IPS-18c (cell line): ENCODE measurements at regions not wholly inside any gene's neighbourhood (a gene's known extent, or its start where the extent isn't known, plus 50 kb on each side); places are given as distances from the start of the nearest gene placed in this dataset.

ENCODE experiments used
- H3K4me3 ChIP-seq: 2 replicates; pipeline ENCODE4 v1.7.0; 2013; ENCODE audit warnings: low read depth, mild to moderate bottlenecking, low read length, moderate library complexity; ENCODE audit not compliant: insufficient read depth
- H3K9me3 ChIP-seq: one replicate; pipeline ENCODE4 v1.6.1; 2013; ENCODE audit warnings: mild to moderate bottlenecking, low read length, moderate library complexity; ENCODE audit not compliant: control insufficient read depth, insufficient read depth

DNA sequence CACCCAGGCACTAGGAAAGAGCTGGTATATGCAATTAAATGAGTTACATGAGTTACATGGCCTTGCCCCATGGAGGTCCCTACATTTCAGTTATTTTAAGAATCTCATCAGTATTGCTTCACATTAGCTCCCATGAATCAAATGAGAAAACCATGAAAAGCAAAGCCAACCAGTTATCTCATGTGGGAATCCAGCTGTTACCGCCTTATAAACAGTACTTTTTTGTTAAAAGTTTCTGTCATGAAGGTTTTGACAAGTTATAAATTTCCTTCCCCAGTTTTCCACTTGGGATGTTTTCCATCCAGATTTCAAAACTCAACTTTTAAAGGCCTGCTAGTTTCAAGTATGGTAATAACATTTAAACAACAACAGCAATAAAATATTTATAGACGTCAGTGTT lies 544.8 kb downstream of the NUF2 start:
- H3K9me3 ChIP-seq, result no peaks in the 10 kb centered on the region
- no peak overlapping the region for H3K4me3 ChIP-seq

DNA sequence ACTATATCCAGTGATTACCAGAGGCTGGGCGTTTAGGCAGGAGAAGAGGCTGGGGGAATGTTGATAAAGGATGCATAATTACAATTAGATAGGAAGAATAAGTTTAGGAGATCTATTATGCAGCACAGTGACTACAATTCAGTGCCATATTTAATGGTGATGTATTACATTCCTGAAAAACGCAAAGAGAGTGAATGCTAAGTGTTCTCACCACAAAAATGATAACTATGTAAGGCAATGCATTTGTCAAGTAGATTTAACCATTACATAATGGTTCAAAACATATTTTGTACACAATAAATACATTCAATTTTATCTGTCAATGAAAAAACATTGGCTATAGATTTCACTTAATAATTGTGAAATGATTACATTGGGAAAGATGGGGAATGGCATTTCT lies 548.9 kb downstream of the NUF2 start:
- H3K4me3 ChIP-seq, result no peak overlapping the region

DNA sequence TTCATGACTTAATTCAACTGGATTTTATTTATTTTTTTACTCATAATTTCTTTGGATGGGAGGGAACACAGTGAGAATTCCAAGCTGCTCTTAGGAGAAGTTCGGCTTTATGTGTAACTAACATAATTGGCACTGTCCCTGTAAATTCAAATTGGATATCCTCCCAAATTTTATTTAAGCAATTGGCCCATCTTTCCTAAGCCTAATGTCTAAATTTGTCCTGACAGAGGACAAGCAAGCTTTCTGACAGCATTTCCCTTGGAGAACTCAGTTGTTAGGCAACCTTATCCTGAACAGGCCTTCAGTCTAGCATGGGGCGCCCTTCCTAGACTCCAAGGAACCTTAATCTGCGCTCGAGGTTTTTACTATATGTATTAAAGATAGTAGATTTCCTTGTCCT lies 550.3 kb downstream of the NUF2 start:
- no peak overlapping the region for H3K4me3 ChIP-seq
- H3K9me3 ChIP-seq, result no peaks in the 10 kb centered on the region

More for the DNA sequence above, 548.9 kb downstream of the NUF2 start:
- no peaks in the 10 kb centered on the region for H3K9me3 ChIP-seq

DNA sequence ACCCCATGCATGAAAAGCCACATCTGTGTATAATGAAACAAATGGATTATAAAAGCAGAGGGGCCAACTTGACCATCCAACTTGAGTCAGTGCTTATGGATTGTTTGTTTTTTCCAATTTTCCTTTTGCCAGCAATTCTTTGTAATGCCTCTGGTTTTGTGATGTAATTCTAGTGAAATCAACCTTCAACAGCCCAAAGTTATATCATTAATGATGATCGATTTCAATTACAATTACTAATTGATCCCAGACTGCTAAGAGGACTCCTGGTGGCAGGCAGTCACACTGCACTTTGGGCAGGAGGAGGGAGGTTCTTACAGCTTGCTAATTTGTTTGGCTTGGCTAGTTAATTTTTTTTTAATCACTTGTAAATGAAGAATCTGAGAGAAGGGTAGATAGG lies 552.3 kb downstream of the NUF2 start:
- Histone ChIP-seq H3K4me3 (no peak overlapping the region), H3K9me3 (no peaks in the 10 kb centered on the region)

DNA sequence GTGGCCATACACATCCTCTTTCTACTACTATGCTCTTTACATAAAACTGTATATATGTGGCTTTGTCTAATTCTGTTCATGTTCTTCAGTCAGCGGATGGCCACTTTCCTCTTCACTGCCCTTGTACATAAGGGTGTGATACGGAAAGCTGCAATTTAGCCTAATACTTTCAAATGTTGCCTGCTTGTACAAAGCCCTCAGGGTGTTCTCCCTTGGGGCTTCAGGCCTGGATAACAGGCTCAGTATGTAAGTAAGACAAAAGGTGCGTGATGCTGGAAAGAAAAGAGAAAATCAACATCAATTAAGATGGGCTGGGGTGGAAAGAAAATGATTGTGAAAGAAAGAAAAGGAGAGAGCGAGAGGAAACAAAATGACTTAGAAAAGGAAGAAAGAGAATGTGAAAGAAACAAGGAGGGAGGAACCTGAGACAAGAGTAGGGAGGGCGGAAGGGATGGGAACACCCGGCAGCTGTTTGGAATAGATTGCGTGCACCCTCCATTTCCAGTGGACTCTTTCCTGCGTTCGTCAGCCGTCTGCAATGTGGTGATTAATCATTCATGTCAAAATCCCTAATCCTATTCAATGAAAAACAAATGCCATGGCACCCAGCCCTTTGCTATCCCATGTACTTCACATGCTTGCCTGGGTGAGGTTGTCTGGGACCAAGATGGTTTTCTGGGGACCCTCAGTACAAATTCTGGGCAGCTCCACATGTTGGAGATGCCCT lies 553.6 kb downstream of the NUF2 start:
- Histone ChIP-seq H3K9me3 (no peaks in the 10 kb centered on the region), H3K4me3 (no peak overlapping the region)

DNA sequence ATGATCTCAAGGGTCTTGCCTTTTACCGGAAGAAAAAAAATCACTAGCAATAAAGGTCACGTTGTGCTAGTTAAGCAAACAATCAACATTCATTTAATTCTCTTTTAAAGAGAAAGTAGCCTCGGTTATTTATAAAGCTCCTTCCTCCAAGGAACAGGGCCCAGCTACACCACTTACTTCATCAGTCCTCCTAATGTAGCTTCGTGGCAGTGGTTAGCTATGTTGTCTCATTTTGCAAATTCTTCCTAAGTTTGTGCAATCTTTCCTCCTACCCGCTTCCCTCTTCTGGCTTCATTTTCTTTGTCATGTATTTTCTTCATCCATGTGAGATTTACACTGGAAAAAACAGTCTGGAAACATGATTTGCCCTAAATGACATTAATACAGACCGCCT lies 554.2 kb downstream of the NUF2 start:
- no peak overlapping the region for H3K4me3 ChIP-seq
- no peaks in the 10 kb centered on the region for H3K9me3 ChIP-seq

DNA sequence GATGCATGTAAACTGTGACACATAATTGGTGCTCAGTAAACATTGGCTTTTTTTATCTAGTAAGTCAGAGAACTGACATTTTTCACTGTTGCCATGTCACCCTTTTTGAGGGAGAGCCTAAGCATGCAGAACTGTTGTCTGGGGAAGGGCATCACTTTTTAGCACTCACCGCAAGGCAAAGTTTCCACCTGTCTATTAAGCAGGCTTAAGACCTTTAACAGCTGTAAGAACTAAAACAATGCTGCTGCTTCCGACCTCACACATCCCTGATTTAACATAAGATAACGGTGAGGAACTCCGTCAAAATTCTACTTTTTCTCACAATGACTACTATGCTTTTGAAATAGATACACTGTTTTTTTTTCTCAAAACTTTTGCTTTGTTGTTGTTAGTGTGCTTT lies 554.8 kb downstream of the NUF2 start:
- Histone ChIP-seq H3K9me3 (no peaks in the 10 kb centered on the region), H3K4me3 (no peak overlapping the region)

DNA sequence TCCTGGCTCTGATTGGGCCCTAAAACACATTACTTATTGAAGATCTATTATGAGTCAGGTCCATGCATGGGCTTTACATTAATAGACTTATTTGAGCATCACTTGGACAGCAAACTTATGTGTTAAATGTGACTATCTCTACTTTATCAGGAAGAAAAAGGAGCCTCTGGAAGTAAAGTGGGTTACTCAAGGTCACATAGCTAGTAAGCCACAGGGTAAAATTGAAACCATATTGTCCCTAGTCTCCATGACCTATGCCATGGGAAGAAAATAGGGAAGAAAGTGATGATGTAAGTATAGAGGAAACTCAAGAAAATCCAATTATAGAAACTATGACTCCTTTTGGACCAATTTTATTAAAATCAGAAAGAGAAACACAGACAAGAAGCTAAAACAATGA lies 555.3 kb downstream of the NUF2 start:
- H3K4me3 ChIP-seq, result no peak overlapping the region
- no peaks in the 10 kb centered on the region for H3K9me3 ChIP-seq

DNA sequence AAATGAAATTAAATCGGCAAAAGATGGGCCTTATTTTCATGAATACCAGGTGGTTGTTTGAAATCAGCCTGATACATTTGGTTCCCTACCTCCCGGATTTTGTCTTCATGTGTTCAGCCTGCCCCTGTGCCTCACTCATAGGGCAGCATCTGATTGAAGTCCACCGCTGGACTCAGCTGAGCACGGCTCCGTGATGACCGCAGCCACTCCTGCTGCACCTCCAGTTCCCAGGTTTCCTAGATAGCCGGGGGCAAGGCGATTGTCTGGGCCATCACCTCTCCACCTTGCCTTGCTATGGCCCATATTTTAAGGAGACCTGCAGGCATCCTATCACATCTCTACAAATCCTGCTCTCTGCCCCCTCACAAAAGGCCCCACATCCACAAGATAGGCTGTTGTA lies 563.8 kb downstream of the NUF2 start:
- peaks cover 3% of the 10 kb centered on the region for H3K9me3 ChIP-seq
- no peak overlapping the region for H3K4me3 ChIP-seq

DNA sequence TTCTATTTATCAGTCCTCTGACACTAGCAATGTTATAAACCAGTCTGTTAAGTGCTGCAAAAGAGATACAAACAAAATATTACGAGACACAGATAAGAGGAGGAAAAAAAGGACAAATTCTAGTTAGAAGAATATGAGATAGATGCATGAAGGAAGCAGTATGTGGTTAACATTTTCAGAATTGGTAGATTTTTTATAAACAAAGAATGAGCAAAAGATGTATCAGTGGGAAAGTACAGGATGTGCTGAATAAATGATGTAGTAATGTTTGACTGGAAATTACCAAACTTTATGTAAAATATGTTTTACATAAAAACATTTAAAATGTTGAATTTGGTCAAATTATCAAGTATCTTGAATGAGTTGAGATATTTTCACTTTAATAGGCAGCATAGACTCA lies 574.2 kb downstream of the NUF2 start:
- no peaks in the 10 kb centered on the region for H3K9me3 ChIP-seq

DNA sequence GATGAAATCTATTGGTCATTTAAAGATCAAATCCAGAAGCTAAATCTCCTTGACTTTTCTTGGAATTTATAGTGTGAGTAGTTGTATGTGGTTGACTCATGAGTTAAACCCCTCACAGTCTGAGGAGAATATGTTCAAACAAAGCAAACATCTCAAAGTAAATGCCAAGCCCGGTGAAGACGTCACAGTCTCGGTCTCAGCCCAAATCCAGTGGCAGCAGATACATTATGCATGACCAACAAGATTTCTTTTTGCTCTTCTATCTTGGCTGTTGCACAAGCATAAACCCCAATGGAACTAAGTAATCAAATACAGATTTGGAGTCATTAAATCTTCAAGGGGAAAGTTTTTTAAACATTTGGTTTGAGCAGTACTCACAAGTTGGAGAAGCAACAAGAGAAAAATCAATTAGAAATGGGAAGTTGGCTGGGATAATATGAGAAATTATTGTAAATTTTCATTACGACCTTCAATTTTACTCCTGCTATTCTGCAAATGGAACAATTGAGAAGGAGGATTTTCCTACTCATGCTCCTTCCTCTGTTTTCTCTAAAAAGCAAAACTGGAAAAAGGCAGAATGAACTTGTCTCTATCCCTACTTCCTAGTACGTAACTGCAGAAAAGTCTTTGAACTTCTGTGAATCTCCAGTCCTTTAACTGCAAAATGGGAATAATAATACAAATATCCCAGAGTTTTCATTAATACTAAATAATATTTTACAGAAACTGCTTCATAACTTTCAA lies 575.8 kb downstream of the NUF2 start:
- Histone ChIP-seq H3K9me3 (no peaks in the 10 kb centered on the region), H3K4me3 (no peak overlapping the region)

More for the DNA sequence above, 574.2 kb downstream of the NUF2 start:
- H3K4me3 ChIP-seq, result no peak overlapping the region

DNA sequence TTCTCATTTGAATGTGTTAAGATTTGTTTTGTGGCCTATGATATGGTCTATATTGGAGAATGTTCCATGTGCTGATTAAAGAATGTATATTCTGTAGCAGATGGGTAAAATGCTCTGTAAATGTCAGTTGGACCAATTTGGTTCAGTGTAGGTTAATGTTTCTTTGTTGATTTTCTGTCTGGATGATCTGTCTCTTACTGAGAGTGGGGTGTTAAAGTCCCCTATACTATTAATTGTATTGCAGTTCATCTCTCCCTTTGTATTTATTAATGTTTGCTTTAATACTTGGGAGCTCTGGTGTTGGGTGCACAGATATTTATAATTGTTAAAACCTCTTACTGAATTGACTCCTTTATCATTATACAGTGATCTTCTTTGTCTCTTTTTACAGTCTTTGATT lies 584.5 kb downstream of the NUF2 start:
- H3K9me3 ChIP-seq, result no peaks in the 10 kb centered on the region
- no peak overlapping the region for H3K4me3 ChIP-seq

DNA sequence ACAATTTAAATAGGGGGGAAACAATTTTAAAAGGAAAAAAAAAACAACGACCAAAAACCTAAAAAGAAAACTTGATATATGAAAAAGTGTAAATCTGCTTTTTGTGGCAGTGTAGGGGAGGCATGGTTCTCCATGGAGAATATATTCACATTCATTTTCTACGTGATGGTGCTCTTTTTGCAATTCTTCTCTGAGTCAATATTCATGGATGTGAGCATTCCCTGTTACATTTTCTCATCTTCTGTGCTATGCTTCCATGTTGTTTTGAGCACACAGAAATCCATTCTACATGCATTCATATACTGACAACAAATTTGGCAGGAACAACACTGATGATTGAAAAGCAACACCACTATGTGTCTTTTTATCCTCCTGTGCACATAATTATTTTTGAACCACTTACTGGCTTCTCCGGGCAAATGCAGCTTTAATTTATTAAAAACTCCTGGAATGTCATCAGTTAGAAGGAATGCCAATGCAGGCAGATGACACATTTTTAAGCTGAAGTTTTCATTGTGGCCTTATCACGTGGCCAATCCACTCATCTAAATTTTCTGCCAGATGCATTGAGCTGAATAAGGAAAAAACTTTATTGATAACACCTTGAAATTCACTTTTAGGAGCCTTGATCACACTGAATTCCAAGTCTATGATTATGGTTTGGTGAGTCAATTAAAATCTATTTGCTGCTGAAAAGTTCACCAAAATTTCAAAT lies 590.6 kb downstream of the NUF2 start:
- Histone ChIP-seq H3K4me3 (no peak overlapping the region), H3K9me3 (no peaks in the 10 kb centered on the region)

DNA sequence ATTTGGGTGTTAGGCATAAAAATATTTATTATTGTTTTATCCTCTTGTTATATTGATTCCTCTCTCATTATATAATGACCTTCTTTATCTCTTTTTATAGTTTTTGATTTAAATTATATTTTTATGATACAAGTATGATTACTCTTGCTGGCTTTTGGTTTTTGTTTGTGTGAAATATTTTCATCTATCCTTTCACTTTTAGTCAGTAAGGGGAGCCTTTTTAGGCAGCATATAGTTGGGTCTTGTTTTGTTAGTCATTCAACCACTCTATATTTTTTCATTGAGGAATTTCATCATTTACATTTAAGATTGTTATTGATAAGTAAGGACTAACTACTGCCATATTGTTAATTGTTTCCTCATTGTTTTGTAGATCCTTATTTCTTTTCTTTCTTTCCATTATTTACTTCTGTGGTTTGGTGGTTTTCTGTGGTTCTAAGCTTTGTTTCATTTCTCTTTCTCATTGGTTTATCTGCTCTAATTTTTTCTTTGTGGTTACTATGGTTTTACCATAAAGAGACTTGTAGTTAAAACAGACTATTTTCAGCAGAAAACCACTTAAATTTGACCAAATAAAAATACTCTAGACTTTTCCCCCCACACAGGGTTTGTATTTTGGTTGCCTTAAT lies 593.1 kb downstream of the NUF2 start:
- Histone ChIP-seq H3K9me3 (no peaks in the 10 kb centered on the region), H3K4me3 (no peak overlapping the region)

DNA sequence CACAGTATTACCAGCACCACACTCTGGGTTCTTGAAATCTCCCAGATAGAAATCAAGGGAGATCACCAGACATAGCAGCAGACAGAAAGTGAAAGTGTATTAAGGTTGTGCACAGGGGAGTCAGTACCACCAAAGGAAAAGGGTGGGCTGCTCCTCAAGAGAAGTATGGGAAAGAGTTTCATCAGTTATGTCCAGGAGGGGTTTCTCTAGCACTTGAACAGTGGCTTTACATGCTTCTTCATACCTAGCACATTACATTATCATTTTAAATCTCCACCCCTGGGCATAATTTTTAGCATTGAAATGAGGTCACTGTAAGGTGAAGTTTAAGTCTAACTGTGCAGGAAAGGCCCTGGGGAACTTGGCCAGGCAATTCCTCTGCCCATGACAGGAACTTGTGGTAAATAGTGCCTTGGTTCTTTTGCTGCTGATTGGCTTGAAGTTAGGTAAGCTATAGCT lies 601.0 kb downstream of the NUF2 start:
- no peak overlapping the region for H3K4me3 ChIP-seq

DNA sequence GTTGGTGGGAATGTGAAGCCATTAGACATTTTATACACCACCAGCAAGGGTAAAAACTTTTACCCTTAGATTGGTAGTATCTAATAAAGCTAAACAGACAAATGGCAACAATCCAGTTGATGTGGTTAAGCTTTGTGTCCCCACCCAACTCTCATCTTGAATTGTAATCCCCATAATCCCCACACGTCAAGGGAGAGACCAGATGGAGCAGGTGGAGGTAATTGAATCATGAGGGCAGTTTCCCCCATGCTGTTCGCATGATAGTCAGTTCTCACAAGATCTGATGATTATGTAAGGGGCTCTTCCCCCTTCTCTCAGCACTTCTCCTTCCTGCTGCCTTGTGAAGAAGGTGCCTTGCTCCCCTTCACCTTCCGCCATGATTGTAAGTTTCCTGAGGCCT lies 602.3 kb downstream of the NUF2 start:
- Histone ChIP-seq H3K4me3 (no peak overlapping the region), H3K9me3 (no peaks in the 10 kb centered on the region)

More for the DNA sequence above, 601.0 kb downstream of the NUF2 start:
- no peaks in the 10 kb centered on the region for H3K9me3 ChIP-seq

DNA sequence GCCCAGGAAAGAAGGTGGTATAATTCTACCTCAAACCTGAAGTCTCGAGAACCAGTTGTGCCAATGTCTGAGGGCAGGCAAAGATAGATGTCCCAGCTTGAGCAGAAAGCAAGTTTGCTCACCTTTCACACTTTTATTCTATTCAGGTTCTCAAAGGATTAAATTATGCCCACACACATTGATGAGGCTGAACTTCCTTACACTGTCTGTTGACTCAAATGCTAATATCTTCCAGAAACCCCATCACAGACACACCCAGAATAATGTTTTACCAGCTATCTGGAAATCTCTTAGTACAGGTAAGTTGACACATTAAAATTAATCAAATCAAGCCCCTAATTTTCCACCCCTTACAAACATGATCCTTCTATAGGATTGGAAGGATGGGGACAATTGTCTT lies 605.7 kb downstream of the NUF2 start:
- no peaks in the 10 kb centered on the region for H3K9me3 ChIP-seq
- H3K4me3 ChIP-seq, result no peak overlapping the region

DNA sequence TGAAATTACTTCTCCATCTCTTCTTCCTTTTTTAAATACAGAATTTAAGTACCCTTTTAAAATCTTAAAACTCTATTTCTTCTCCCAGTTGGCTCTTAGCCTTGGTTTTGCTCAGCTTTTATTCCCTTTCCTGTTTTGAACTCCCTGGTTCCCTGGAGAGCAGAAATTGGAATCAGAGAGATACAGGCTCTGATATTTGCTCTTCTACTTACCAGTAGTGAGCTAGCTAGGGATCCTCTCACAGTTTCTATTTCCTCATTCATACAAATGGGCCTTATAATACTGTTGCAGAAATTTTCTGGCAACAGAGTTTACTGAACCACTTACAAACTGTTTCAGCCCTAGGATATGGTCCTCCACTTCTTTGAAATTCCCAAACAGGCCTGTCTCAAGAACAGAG lies 606.3 kb downstream of the NUF2 start:
- no peaks in the 10 kb centered on the region for H3K9me3 ChIP-seq
- no peak overlapping the region for H3K4me3 ChIP-seq
